Neuronal stem cell (in vitro differentiated cells): ENCODE measurements at regions not wholly inside any gene's neighbourhood (a gene's known extent, or its start where the extent isn't known, plus 50 kb on each side); places are given as distances from the start of the nearest gene placed in this dataset.

Experiments used
- DNase-seq: peaks from one replicate; pipeline ENCODE4 v3.0.0-alpha.2; 2013; ENCODE audit warnings: low spot score
- H2AFZ ChIP-seq: one replicate; pipeline ENCODE4 v1.6.1; 2013; ENCODE audit warnings: mild to moderate bottlenecking, low read length, inconsistent platforms
- H2AK5ac ChIP-seq: 2 replicates; pipeline ENCODE4 v1.6.1; 2013; ENCODE audit warnings: low read depth, mild to moderate bottlenecking, inconsistent platforms, low read length, moderate library complexity, mixed read lengths
- H2BK120ac ChIP-seq: 2 replicates; pipeline ENCODE4 v1.6.1; 2013; ENCODE audit warnings: low read depth, mild to moderate bottlenecking, inconsistent platforms, low read length, moderate library complexity, mixed read lengths
- H2BK12ac ChIP-seq: one replicate; pipeline ENCODE4 v1.6.1; 2013; ENCODE audit warnings: low read length, inconsistent platforms
- H2BK15ac ChIP-seq: 2 replicates; pipeline ENCODE4 v1.6.1; 2013; ENCODE audit warnings: mild to moderate bottlenecking, low read length, inconsistent platforms, mixed read lengths
- H2BK5ac ChIP-seq: one replicate; pipeline ENCODE4 v1.6.1; 2013; ENCODE audit warnings: inconsistent platforms, mild to moderate bottlenecking, low read length, moderate library complexity
- H3K14ac ChIP-seq: one replicate; pipeline ENCODE4 v1.6.1; 2013; ENCODE audit warnings: low read length, inconsistent platforms
- H3K18ac ChIP-seq: 2 replicates; pipeline ENCODE4 v1.6.1; 2013; ENCODE audit warnings: low read length, inconsistent platforms
- H3K23ac ChIP-seq: 2 replicates; pipeline ENCODE4 v1.6.1; 2013; ENCODE audit warnings: low read depth, mild to moderate bottlenecking, mixed read lengths, low read length, inconsistent platforms; ENCODE audit not compliant: poor library complexity
- H3K27ac ChIP-seq: replicated peaks from 3 replicates; pipeline ENCODE4 v1.5.1; 2013; ENCODE audit warnings: low read length, inconsistent platforms
- H3K27me3 ChIP-seq, 3 experiments: 2 replicates each; pipeline ENCODE4 v1.6.1; 2013; ENCODE audit warnings: low read length in 3 of 3, mild to moderate bottlenecking in 2 of 3, inconsistent platforms in 1 of 3, low read depth in 1 of 3, mixed read lengths in 1 of 3, moderate library complexity in 1 of 3; ENCODE audit not compliant: control insufficient read depth in 3 of 3, insufficient read depth in 3 of 3
- H3K36me3 ChIP-seq, 2 donors: replicated peaks in 1 of 2; 2 replicates each; pipeline ENCODE4 v1.6.1; 2013; ENCODE audit warnings: low read length in 2 of 2; ENCODE audit not compliant: control insufficient read depth in 2 of 2, insufficient read depth in 2 of 2
- H3K4ac ChIP-seq: 2 replicates; pipeline ENCODE4 v1.6.1; 2013; ENCODE audit warnings: inconsistent platforms, mild to moderate bottlenecking, low read length, moderate library complexity
- H3K4me1 ChIP-seq, 2 donors: 1 replicate in 1 of 2; 2 replicates in 1 of 2; pipeline ENCODE4 v1.6.1; 2013; ENCODE audit warnings: low read length in 2 of 2, low read depth in 1 of 2; ENCODE audit not compliant: control insufficient read depth in 2 of 2, insufficient read depth in 1 of 2
- H3K4me2 ChIP-seq: one replicate; pipeline ENCODE4 v1.6.1; 2013; ENCODE audit warnings: mild to moderate bottlenecking, low read length, inconsistent platforms; ENCODE audit not compliant: insufficient read depth, poor library complexity, severe bottlenecking
- H3K4me3 ChIP-seq, 2 donors: 2 replicates each; pipeline ENCODE4 v1.5.1; 2013; ENCODE audit warnings: low read length in 2 of 2, mild to moderate bottlenecking in 2 of 2, inconsistent platforms in 1 of 2, moderate library complexity in 1 of 2
- H3K79me1 ChIP-seq: one replicate; pipeline ENCODE4 v1.6.1; 2013; ENCODE audit warnings: low read depth, mild to moderate bottlenecking, inconsistent platforms, low read length, moderate library complexity
- H3K9ac ChIP-seq: one replicate; pipeline ENCODE4 v1.6.1; 2013; ENCODE audit warnings: mild to moderate bottlenecking, low read depth, low read length, inconsistent platforms; ENCODE audit not compliant: poor library complexity
- H3K9me3 ChIP-seq, 2 donors: replicated peaks in 1 of 2; 2 replicates each; pipeline versions ENCODE3 to v1.6.1; 2013; ENCODE audit warnings: low read length in 2 of 2, mild to moderate bottlenecking in 2 of 2, inconsistent platforms in 1 of 2, low read depth in 1 of 2, mixed read lengths in 1 of 2, moderate library complexity in 1 of 2; ENCODE audit not compliant: control insufficient read depth in 2 of 2, insufficient read depth in 1 of 2
- H4K8ac ChIP-seq: one replicate; pipeline ENCODE4 v1.6.1; 2013; ENCODE audit warnings: low read depth, mild to moderate bottlenecking, inconsistent platforms, low read length, moderate library complexity
- H4K91ac ChIP-seq: one replicate; pipeline ENCODE4 v1.6.1; 2013; ENCODE audit warnings: low read length, low read depth, mild to moderate bottlenecking, inconsistent platforms; ENCODE audit not compliant: poor library complexity
- WGBS, 2 donors: extraction: QIAGEN DNeasy Blood & Tissue Kit; methylation state at CpG; one replicate each; pipeline ENCODE4 v1.1.7; 2013; ENCODE audit warnings: missing lambda C conversion rate in 2 of 2, mixed read lengths in 1 of 2; ENCODE audit not compliant: insufficient read length in 2 of 2, insufficient replicate concordance in 1 of 2; ENCODE audit errors: extremely low coverage in 2 of 2; 5-methylcytosine and 5-hydroxymethylcytosine counted together

- WGBS, 2 donors = no CpG with 5 or more reads among the region's 1 CpG
Measured at GRCh38 chr4:14254926-14255325, 627.4 kb upstream of the BOD1L1 start.

DNA sequence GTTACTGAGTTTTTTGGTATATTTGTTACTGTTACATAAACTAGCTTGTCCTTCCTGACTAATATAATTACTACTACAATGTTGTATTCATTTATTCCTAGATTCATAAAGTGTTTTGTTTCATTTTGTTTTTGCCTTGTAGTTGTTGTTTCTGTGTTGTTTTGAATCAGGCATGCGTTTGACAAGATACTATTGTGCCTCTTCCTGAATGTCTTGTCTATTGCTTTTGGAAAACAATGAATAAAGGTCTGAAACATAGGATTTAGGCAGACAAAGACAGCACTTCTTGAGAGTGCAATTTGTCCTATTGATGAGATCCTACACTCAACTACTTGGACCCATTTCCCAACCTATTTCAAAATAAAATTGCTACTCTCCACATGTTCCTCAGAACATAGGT, 630.4 kb upstream of the BOD1L1 start:
- no CpG with 5 or more reads among the region's 1 CpG for WGBS, 2 donors
- H2AK5ac ChIP-seq = no peak overlapping the region

More at GRCh38 chr4:14254926-14255325, 627.4 kb upstream of the BOD1L1 start:
- Histone ChIP-seq H3K18ac (no peak overlapping the region), H3K4me1 (peaks cover 0 to 2% of the 10 kb centered on the region in 2 donors), H3K4me2 (no peak overlapping the region), H4K91ac (no peak overlapping the region), H3K36me3 (no peaks in the 10 kb centered on the region), H2AFZ (peak overlapping the region; percentile 27), H3K27ac (no peak overlapping the region), H2BK120ac (no peak overlapping the region), H2BK15ac (no peak overlapping the region), H2AK5ac (no peak overlapping the region), H2BK12ac (no peak overlapping the region), H3K79me1 (no peaks in the 10 kb centered on the region), H3K23ac (no peak overlapping the region), H3K9me3 (no peaks in the 10 kb centered on the region), H3K4ac (no peak overlapping the region), H3K27me3 (no peaks in the 10 kb centered on the region), H2BK5ac (no peak overlapping the region), H3K14ac (no peak overlapping the region), H3K9ac (no peak overlapping the region), H4K8ac (no peak overlapping the region), H3K4me3 (no peak overlapping the region)
- no peak for DNase-seq

GRCh38 chr4:14259936-14260335, 632.4 kb upstream of the BOD1L1 start:
- no peak overlapping the region for H2BK5ac ChIP-seq
- no CpG with 5 or more reads among the region's 4 CpGs for WGBS, 2 donors
- H3K4ac ChIP-seq = no peak overlapping the region
- no peaks in the 10 kb centered on the region for H3K27me3 ChIP-seq
- H4K8ac ChIP-seq = no peak overlapping the region
- no peak overlapping the region for H2BK12ac ChIP-seq
- H2AK5ac ChIP-seq = no peak overlapping the region
- H2BK15ac ChIP-seq = no peak overlapping the region
- no peak overlapping the region for H3K9ac ChIP-seq
- no peaks in the 10 kb centered on the region for H3K79me1 ChIP-seq
- H2AFZ ChIP-seq = no peak overlapping the region
- no peak overlapping the region for H3K18ac ChIP-seq
- H4K91ac ChIP-seq = no peak overlapping the region
- no peak overlapping the region for H3K14ac ChIP-seq
- DNase-seq = no peak
- H2BK120ac ChIP-seq = no peak overlapping the region
- no peak overlapping the region for H3K27ac ChIP-seq
- no peaks in the 10 kb centered on the region for H3K36me3 ChIP-seq
- H3K4me3 ChIP-seq = no peak overlapping the region
- no peak overlapping the region for H3K4me2 ChIP-seq
- H3K9me3 ChIP-seq = no peaks in the 10 kb centered on the region
- H3K23ac ChIP-seq = no peak overlapping the region
- H3K4me1 ChIP-seq = peaks cover 0 to 2% of the 10 kb centered on the region in 2 donors

More for the DNA sequence above, 630.4 kb upstream of the BOD1L1 start:
- H2BK120ac ChIP-seq = no peak overlapping the region
- H3K23ac ChIP-seq = no peak overlapping the region
- H3K4me1 ChIP-seq = peaks cover 0 to 2% of the 10 kb centered on the region in 2 donors
- H3K4ac ChIP-seq = no peak overlapping the region
- no peaks in the 10 kb centered on the region for H3K9me3 ChIP-seq
- DNase-seq = no peak
- no peak overlapping the region for H3K14ac ChIP-seq
- no peak overlapping the region for H2BK5ac ChIP-seq
- H4K91ac ChIP-seq = no peak overlapping the region
- no peak overlapping the region for H3K4me3 ChIP-seq
- H3K9ac ChIP-seq = no peak overlapping the region
- no peak overlapping the region for H3K18ac ChIP-seq
- H2BK15ac ChIP-seq = no peak overlapping the region
- H3K27ac ChIP-seq = no peak overlapping the region
- no peaks in the 10 kb centered on the region for H3K27me3 ChIP-seq
- H4K8ac ChIP-seq = no peak overlapping the region
- H2BK12ac ChIP-seq = no peak overlapping the region
- H2AFZ ChIP-seq = no peak overlapping the region
- H3K36me3 ChIP-seq = no peaks in the 10 kb centered on the region
- H3K79me1 ChIP-seq = no peaks in the 10 kb centered on the region
- no peak overlapping the region for H3K4me2 ChIP-seq

GRCh38 chr4:14260591-14260990, 633.1 kb upstream of the BOD1L1 start:
- Histone ChIP-seq H2AFZ (no peak overlapping the region), H3K18ac (no peak overlapping the region), H3K79me1 (no peaks in the 10 kb centered on the region), H2BK15ac (no peak overlapping the region), H2AK5ac (no peak overlapping the region), H2BK5ac (no peak overlapping the region), H3K27me3 (no peaks in the 10 kb centered on the region), H3K14ac (no peak overlapping the region), H3K23ac (no peak overlapping the region), H3K9me3 (no peaks in the 10 kb centered on the region), H3K4me3 (no peak overlapping the region), H3K4me2 (no peak overlapping the region), H3K4me1 (peaks cover 0 to under 1% of the 10 kb centered on the region in 2 donors), H2BK12ac (no peak overlapping the region), H4K8ac (no peak overlapping the region), H3K36me3 (no peaks in the 10 kb centered on the region), H4K91ac (no peak overlapping the region), H3K4ac (no peak overlapping the region), H3K9ac (no peak overlapping the region), H3K27ac (no peak overlapping the region), H2BK120ac (no peak overlapping the region)
- no peak for DNase-seq
- no CpG with 5 or more reads among the region's 3 CpGs for WGBS, 2 donors
